ENCODE measurements at regions not wholly inside any gene's neighbourhood (a gene's known extent, or its start where the extent isn't known, plus 50 kb on each side); places are given as distances from the start of the nearest gene placed in this dataset.
"Not testable (repeated sequence)": the region's sequence is repeated elsewhere in the genome, so short reads cannot be mapped to it uniquely, and the experiment has no call there.

GRCh38 chr2:66101206-66101605 lies 333.7 kb upstream of the MEIS1 start:
- ATAC-seq (replicated peaks; ENCODE audit: extremely low read depth, poor library complexity, severe bottlenecking) (no peak), DNase-seq (ENCODE audit: low spot score in 2 of 2) (no peak)
- Mint-ChIP-seq H3K9me3 (peaks cover 17% of the 10 kb centered on the region), H3K4me1 (no peaks in the 10 kb centered on the region), H3K27ac (ENCODE audit: low read depth) (no peak overlapping the region), H3K4me3 (no peak overlapping the region), H3K36me3 (ENCODE audit: insufficient read depth) (no peaks in the 10 kb centered on the region), H3K27me3 (no peaks in the 10 kb centered on the region)

- Mint-ChIP-seq H3K27ac (ENCODE audit: low read depth) (no peak overlapping the region), H3K36me3 (ENCODE audit: insufficient read depth) (no peaks in the 10 kb centered on the region), H3K9me3 (peaks cover 15% of the 10 kb centered on the region), H3K4me3 (no peak overlapping the region), H3K27me3 (no peaks in the 10 kb centered on the region), H3K4me1 (no peaks in the 10 kb centered on the region)
- no peak for DNase-seq (ENCODE audit: low spot score in 2 of 2)
- ATAC-seq (replicated peaks; ENCODE audit: extremely low read depth, poor library complexity, severe bottlenecking): no peak
Observed at GRCh38 chr2:66095820-66096345, 339.0 kb upstream of the MEIS1 start.

DNA sequence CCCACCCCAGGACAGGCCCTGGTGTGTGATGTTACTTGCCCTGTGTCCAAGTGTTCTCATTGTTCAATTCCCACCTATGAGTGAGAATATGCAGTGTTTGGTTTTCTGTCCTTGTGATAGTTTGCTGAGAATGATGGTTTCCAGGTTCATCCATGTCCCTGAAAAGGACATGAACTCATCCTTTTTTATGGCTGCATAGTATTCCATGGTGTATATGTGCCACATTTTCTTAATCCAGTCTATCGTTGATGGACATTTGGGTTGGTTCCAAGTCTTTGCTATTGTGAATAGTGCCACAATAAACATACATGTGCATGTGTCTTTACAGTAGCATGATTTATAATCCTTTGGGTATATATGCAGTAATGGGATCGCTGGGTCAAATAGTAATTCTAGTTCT lies 340.2 kb upstream of the MEIS1 start:
- not testable (repeated sequence) for H3K27me3 Mint-ChIP-seq; H3K36me3 Mint-ChIP-seq (ENCODE audit: insufficient read depth); ATAC-seq (replicated peaks; ENCODE audit: extremely low read depth, poor library complexity, severe bottlenecking); DNase-seq (ENCODE audit: low spot score in 2 of 2); H3K27ac Mint-ChIP-seq (ENCODE audit: low read depth); H3K4me1 Mint-ChIP-seq; H3K4me3 Mint-ChIP-seq
- H3K9me3 Mint-ChIP-seq: peaks cover 23% of the 10 kb centered on the region

DNA sequence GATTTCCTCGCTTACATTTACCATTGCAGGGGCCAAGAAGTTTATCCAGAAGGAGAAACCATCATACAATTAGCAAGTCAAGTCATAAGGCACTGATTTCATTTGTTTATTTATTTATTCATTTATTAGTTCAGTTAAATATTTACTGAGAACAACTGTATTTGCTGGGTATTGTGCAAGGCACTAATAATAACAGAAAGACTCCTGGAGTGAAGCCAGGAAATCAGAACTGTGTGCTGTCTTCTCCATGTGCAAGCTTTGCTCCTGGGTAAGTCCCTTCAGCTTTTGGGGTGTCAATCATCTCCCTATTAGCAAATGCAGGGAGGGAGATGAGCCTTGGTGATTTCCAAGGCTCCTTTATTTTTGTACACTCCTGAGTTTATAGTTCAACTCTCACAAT lies 341.6 kb upstream of the MEIS1 start:
- Mint-ChIP-seq H3K9me3 (peaks cover 31% of the 10 kb centered on the region), H3K4me1 (no peaks in the 10 kb centered on the region), H3K4me3 (no peak overlapping the region), H3K27ac (ENCODE audit: low read depth) (no peak overlapping the region), H3K27me3 (no peaks in the 10 kb centered on the region), H3K36me3 (ENCODE audit: insufficient read depth) (no peaks in the 10 kb centered on the region)
- ATAC-seq (replicated peaks; ENCODE audit: extremely low read depth, poor library complexity, severe bottlenecking) (no peak), DNase-seq (ENCODE audit: low spot score in 2 of 2) (no peak)

DNA sequence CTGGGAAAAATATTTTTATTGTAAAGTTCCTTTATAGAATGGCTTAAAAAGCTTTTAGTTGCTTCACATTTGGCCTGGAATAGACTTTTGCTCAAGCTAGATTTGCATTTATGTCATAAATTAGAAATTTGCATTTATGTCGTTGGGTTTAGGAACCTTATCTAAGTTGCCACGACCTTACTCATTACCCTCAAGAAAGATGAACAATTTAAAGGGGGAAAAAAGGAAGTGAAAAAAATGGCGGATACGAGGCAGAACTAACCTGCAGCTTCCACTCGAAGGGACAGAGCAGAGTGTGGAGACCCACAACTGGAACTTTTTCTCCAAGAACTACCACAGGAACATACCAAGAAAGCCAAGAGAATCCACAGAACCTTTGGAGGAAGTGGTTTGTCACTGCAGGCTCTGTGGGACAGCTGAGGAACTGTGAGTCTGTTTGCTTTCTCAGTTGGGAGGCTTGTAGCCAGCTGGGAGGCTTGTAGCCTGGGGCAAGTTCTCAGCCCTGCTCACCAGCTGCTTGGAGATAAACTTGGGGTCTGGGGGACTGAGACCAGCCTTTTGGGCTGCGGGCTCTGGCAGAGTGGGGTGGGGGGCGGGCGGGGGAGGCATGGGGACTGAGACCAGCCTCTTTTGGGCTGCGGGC lies 349.9 kb upstream of the MEIS1 start:
- no peak for DNase-seq (ENCODE audit: low spot score in 2 of 2)
- no peak overlapping the region for H3K27ac Mint-ChIP-seq (ENCODE audit: low read depth)
- no peaks in the 10 kb centered on the region for H3K27me3 Mint-ChIP-seq

DNA sequence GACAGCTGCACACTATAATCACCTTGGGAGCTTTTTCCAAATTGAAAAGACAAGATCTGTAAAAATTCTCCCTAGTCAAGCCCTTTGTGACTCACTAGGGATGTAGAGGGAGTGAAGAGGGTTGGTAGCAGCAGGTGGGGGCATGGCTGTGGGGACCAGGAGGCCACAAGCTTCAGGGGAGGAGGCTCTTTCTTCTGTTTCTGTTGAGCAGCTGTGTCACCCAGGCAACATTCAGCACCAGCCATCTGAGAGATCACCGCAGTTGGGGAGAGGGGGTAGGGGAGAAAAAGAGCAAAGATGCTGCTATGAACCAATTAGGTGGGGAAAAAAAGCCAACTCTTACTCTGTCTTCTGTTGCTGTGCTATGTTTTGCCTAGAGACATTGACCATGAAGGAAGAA lies 352.3 kb upstream of the MEIS1 start:
- Mint-ChIP-seq H3K4me3 (no peak overlapping the region), H3K9me3 (no peaks in the 10 kb centered on the region), H3K27me3 (no peaks in the 10 kb centered on the region), H3K27ac (ENCODE audit: low read depth) (no peak overlapping the region), H3K4me1 (no peaks in the 10 kb centered on the region), H3K36me3 (ENCODE audit: insufficient read depth) (no peaks in the 10 kb centered on the region)
- ATAC-seq (replicated peaks; ENCODE audit: extremely low read depth, poor library complexity, severe bottlenecking): no peak
- DNase-seq (ENCODE audit: low spot score in 2 of 2): no peak

More for the DNA sequence above, 349.9 kb upstream of the MEIS1 start:
- ATAC-seq (replicated peaks; ENCODE audit: extremely low read depth, poor library complexity, severe bottlenecking): no peak
- no peaks in the 10 kb centered on the region for H3K36me3 Mint-ChIP-seq (ENCODE audit: insufficient read depth)
- H3K4me3 Mint-ChIP-seq: no peak overlapping the region
- H3K4me1 Mint-ChIP-seq: no peaks in the 10 kb centered on the region
- peaks cover 17% of the 10 kb centered on the region for H3K9me3 Mint-ChIP-seq

- ATAC-seq (replicated peaks; ENCODE audit: extremely low read depth, poor library complexity, severe bottlenecking) (no peak), DNase-seq (ENCODE audit: low spot score in 2 of 2) (no peak)
- Mint-ChIP-seq H3K36me3 (ENCODE audit: insufficient read depth) (no peaks in the 10 kb centered on the region), H3K4me3 (no peak overlapping the region), H3K4me1 (no peaks in the 10 kb centered on the region), H3K9me3 (no peaks in the 10 kb centered on the region), H3K27me3 (no peaks in the 10 kb centered on the region), H3K27ac (ENCODE audit: low read depth) (no peak overlapping the region)
Observed at GRCh38 chr2:66080127-66080526, 354.8 kb upstream of the MEIS1 start.

DNA sequence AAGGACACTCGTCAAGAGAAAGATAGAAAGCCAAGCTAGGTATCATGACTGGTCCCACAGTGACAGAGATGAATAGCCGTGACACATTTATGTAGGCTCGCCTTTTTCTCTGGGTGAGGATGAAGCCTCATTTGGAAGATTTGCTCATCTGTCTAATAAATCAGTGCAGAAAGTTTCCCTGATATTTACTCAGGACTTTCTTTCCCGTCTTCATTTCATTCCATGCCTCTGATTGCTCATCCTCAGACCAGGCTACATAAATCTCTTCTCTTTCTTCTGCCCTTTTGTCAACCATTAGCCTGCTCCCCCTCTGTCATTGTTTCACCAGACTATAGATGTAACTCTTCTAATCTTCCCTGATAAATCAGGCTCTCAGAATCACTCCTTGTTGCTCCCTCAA lies 361.8 kb upstream of the MEIS1 start:
- ATAC-seq (replicated peaks; ENCODE audit: extremely low read depth, poor library complexity, severe bottlenecking): no peak
- H3K4me1 Mint-ChIP-seq: no peaks in the 10 kb centered on the region
- no peaks in the 10 kb centered on the region for H3K27me3 Mint-ChIP-seq
- H3K27ac Mint-ChIP-seq (ENCODE audit: low read depth): no peak overlapping the region
- no peak for DNase-seq (ENCODE audit: low spot score in 2 of 2)
- H3K36me3 Mint-ChIP-seq (ENCODE audit: insufficient read depth): no peaks in the 10 kb centered on the region
- peaks cover 6% of the 10 kb centered on the region for H3K9me3 Mint-ChIP-seq
- H3K4me3 Mint-ChIP-seq: no peak overlapping the region

DNA sequence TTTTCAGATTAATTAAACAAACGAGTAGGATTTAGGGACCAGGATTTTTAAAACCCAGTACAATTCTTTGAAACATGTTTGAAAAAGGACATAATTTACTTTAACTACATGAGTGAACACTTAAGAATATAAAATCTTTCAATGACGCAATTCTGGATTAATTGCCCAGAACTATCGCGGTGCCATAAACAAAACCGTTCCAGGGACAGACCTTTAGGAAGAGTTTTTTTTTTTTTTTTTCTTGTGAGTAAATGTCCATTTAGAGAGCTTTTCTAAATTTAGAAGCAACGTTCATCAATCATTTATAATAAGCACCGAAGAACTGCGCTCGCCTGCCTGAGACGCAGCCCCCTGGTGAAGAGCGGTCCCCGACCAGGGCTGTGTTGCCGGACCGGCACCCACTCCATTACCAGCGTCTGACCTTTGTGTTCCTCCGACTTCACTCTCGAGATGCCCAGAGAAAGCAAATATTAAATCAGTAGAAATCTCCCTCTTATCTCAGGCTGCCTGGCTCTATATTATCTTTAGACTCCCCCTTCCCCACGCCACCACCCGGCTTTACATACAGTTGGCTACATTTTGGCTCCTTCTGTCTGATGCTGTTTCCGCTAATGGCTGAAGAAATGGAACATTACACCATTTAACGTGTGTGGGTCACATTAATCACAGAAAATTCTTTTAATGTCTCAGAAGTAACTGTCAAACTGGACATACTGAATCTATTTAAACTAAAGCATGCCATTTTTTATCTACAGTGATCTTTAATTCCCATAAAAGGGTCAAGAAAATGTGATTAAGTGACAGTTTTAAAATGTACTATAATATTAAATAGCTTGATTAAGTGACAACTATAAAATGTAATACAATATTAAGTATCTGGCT lies 364.0 kb upstream of the MEIS1 start:
- H3K4me1 Mint-ChIP-seq: no peaks in the 10 kb centered on the region
- H3K36me3 Mint-ChIP-seq (ENCODE audit: insufficient read depth): no peaks in the 10 kb centered on the region
- no peak for DNase-seq (ENCODE audit: low spot score in 2 of 2)
- peaks cover 6% of the 10 kb centered on the region for H3K9me3 Mint-ChIP-seq
- no peak overlapping the region for H3K27ac Mint-ChIP-seq (ENCODE audit: low read depth)
- no peaks in the 10 kb centered on the region for H3K27me3 Mint-ChIP-seq
- no peak overlapping the region for H3K4me3 Mint-ChIP-seq
- no peak for ATAC-seq (replicated peaks; ENCODE audit: extremely low read depth, poor library complexity, severe bottlenecking)

DNA sequence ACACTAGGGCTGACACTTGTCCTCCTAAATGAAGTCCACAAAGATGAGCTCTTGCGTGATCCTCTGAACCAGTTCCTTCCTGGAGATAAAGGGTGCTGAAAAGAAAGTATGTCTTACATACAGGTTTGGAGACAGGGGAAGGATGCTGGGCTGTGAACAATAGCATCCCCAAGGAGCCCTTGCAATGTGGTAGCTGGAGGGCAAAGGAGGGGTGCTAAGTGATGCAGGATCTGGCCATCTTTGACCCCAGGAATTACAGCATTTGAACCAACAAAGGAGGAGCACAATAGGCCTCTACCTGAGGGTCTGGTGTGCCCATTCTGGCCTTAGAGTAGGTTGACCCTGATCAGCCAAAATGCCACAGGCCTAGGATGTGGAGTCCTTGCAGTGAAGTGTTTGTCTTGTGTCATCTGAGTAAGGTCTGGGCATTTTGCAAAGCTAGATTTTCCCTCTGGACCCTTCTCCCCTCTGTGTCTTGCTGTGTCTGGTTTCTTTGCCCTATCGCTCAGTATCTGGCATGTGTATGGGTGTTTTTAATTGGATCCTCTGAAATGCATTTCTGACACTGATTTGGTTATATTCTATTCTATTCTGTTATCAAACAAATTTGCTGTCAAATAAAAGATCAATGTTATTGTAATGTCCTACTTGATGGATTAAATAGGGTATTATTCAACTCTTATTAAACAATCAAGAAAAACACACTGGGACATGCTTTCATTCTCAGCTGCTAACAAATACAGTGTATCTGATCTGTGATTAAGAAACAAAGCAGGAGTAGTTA lies 364.8 kb upstream of the MEIS1 start:
- Mint-ChIP-seq H3K27me3 (no peaks in the 10 kb centered on the region), H3K36me3 (ENCODE audit: insufficient read depth) (no peaks in the 10 kb centered on the region), H3K4me1 (no peaks in the 10 kb centered on the region), H3K27ac (ENCODE audit: low read depth) (no peak overlapping the region), H3K9me3 (peaks cover 6% of the 10 kb centered on the region), H3K4me3 (no peak overlapping the region)
- DNase-seq (ENCODE audit: low spot score in 2 of 2): no peak
- ATAC-seq (replicated peaks; ENCODE audit: extremely low read depth, poor library complexity, severe bottlenecking): no peak

- Mint-ChIP-seq H3K9me3 (peaks cover 6% of the 10 kb centered on the region), H3K4me3 (no peak overlapping the region), H3K4me1 (no peaks in the 10 kb centered on the region), H3K27me3 (no peaks in the 10 kb centered on the region), H3K36me3 (ENCODE audit: insufficient read depth) (no peaks in the 10 kb centered on the region), H3K27ac (ENCODE audit: low read depth) (no peak overlapping the region)
- ATAC-seq (replicated peaks; ENCODE audit: extremely low read depth, poor library complexity, severe bottlenecking) (no peak), DNase-seq (ENCODE audit: low spot score in 2 of 2) (no peak)
Observed at GRCh38 chr2:66066032-66066431, 368.9 kb upstream of the MEIS1 start.

- Mint-ChIP-seq H3K4me1 (no peaks in the 10 kb centered on the region), H3K4me3 (no peak overlapping the region), H3K9me3 (peaks cover 7% of the 10 kb centered on the region)
Observed at GRCh38 chr2:66059332-66059731, 375.6 kb upstream of the MEIS1 start.

More at GRCh38 chr2:66059332-66059731, 375.6 kb upstream of the MEIS1 start:
- no peak for ATAC-seq (replicated peaks; ENCODE audit: extremely low read depth, poor library complexity, severe bottlenecking)
- no peak overlapping the region for H3K27ac Mint-ChIP-seq (ENCODE audit: low read depth)
- no peaks in the 10 kb centered on the region for H3K27me3 Mint-ChIP-seq
- no peak for DNase-seq (ENCODE audit: low spot score in 2 of 2)
- H3K36me3 Mint-ChIP-seq (ENCODE audit: insufficient read depth): no peaks in the 10 kb centered on the region
